NCI-H345 (cell line): ENCODE measurements at regions not wholly inside any gene's neighbourhood (a gene's known extent, or its start where the extent isn't known, plus 50 kb on each side); places are given as distances from the start of the nearest gene placed in this dataset.
"Not testable (repeated sequence)": the region's sequence is repeated elsewhere in the genome, so short reads cannot be mapped to it uniquely, and the experiment has no call there.

Source experiments
- DNase-seq: peaks from one replicate; lab custom pipeline; 2025; lab: John Stamatoyannopoulos, UW

DNA sequence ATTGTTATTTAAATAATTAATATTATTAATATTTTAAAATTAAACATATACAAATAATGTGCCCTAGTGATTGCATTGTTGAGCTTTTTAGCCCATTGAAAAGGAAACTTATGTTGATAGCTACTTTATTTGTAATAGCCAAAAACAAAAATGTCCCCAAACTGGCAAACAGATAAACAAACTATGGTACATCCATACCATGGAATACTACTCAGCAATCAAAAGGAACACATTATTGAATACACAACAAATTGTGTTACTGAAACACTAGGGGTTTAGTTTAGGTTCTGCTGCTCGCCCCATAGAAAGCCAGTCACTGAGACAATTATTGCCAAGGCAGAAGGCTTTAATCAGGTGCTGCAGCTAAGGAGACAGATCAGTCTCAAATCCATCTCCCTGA lies 239.7 kb upstream of the KITLG start:
- DNase-seq = no peak

DNA sequence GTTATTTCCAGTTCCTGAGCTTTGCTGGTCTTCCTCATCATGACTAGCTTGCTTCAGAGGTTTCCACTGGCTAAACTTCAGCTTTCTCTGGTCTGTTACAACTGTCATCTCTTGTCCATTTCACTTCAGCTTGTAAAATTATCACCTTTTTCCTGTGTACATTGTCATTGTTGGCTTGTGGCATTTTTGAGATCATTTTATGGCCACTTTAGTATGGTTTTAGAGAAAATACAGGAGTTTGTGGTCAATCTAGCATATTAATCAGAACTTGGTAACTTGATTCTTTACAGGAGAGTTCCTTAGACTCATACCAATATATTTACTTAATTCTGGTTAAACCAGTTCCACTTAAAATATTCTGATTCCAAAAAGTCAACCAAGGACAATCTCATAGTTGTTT lies 235.9 kb upstream of the KITLG start:
- no peak for DNase-seq

DNA sequence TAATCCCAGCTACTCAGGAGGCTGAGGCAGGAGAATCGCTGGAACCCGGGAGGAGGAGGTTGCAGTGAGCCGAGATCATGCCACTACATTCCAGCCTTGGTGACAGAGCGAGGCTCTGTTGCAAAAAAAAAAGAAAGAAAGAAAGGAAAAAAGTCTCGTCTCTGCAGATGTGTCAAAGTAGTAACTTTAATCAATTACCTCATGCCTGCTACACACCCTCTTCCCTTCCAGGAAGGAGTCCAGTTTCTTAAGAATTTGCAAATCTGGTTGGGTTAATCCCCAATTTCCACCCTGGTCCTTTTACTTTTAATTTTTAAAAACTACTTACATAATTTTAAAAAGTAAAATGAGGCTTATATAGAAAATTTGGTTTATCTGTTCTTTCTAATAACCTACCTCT lies 234.5 kb upstream of the KITLG start:
- DNase-seq = no peak

GRCh38 chr12:88812610-88813009 lies 232.3 kb upstream of the KITLG start:
- no peak for DNase-seq

DNA sequence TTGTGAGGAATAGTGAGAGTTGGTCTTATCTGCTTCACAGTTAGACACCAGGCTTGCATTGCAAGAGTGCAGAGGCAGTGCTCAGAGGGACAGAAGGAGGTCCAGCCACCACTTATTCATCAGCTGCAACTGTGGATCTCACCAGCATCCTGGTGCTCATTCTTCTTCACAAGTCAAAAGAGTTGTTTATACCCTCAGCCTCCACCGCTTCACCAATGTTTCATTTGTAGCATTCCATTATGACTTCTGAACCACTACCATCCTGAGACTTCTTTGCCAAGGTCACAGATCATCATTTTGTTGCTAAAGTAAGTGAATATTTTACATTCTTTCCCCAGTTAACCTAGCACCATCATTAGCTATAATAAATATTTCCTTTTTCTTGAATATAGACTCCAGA lies 230.5 kb upstream of the KITLG start:
- DNase-seq = no peak

DNA sequence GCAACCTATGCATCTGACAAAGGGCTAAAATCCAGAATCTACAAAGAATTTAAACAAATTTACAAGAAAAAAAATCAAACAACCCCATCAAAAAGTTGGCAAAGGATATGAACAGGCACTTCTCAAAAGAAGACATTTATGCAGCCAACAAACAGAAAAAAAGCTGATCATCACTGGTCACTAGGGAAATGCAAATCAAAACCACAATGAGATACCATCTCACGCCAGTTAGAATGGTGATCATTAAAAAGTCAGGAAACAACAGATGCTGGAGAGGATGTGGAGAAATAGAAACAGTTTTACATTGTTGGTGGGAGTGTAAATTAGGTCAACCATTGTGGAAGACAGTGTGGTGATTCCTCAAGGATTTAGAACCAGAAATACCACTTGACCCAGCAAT lies 229.6 kb upstream of the KITLG start:
- DNase-seq = not testable (repeated sequence)

GRCh38 chr12:88805692-88806091 lies 225.4 kb upstream of the KITLG start:
- no peak for DNase-seq

GRCh38 chr12:88805286-88805685 lies 225.0 kb upstream of the KITLG start:
- DNase-seq = no peak

DNA sequence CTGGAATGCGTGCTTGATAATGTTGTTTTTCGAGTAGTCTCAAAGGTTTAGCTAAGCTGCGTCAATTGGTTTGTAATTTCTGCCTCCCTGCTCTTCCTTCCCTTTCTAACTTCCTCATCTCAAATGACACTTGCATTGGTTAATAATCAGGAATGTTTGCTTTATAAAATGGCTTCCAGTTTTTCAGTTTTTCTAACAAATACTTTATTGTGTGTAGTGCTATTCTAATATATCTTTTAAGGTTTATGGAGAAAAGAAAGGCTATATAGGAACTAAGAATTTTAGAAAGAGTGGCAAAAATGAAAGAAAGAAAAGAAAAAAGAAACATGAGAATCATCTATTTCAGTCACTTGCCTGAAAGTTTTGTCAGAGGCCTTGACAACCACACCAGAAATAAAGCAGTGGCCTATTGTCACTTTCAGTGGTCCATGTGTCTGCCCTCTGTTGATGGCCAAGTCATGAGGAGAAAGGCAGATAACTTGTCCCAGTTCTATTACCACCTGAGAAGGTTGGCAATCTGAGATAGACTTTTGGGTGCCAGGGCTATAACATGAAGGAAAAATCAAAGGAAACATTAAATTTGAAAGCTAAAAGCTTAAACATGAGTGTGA lies 221.9 kb upstream of the KITLG start:
- DNase-seq = no peak

DNA sequence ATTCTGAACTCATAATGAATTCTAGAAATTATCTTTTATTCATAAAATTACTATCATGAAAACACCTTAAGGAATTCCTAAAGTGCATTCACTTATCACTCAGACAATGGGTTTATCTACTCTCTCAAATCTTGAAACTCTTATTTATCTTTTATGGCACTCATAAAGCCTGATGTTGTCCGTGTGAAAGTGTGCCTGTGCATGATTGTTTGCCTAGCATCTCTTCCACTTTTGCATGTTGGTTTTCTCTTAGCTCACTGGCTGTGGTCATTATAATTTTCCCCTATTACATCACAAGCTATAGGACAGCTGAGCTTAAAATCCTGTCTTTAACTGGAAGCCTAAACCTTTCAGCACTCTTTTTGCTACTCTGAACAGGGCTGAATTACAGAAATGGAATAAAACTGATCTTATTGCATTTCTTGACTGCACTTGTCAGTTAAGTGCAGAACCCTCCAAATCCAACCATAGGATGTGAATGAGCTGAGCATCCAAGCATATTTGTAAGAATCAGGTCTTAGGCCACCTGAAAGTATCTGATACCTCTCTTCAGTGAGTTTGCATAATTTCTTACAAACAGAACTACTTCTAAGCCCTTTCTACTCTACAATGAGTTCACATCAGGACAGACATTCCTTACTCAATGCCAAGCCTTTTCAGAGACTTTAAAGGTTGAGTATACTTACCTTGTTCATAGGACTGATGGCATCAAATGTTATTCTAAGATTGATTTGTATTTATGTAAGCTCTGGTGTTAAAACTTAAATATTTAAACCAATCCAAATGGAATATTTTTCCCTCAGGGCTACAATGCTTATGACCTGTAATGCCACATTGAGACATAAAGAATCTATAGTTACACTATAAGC lies 221.2 kb upstream of the KITLG start:
- no peak for DNase-seq

- DNase-seq = no peak
Measured at GRCh38 chr12:88793096-88793495, 212.8 kb upstream of the KITLG start.

- no peak for DNase-seq
Measured at GRCh38 chr12:88790231-88790630, 210.0 kb upstream of the KITLG start.

DNA sequence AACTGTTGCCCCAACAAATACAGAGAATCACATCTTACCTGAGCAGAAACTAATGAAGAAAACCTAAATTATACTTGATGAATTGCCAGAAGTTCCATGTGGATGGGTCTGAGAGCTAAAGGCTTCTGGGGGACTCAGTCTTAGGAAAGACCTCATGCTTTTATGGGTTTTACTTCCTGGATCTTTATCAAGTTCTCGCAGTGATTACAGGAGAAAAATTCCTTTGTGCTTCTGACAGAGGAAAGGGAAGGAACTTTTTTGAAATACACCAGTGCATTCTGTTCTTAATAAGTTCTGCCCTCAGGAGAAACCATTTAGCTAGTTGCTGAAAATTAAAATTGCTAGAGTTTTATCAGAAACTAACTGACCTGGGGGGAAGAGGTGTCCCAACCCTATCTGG lies 203.9 kb upstream of the KITLG start:
- no peak for DNase-seq

DNA sequence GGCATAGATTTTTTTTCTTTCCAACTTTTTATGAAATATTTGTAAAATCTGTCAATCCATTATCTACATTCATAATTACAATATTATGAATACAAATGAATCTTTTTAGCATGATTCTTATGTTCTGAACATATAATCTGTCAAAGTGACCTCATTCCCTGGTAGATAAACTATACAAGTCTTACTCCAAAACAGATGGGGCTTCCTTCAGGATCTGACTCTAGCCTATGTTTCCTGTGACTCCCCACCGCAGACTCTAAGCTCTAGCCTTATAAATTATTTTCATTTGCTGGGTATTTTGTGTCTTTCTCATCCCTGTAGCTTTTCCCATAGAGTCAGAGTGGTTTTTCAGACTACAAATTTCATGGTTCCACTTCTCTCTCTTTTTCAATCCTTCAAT lies 202.1 kb upstream of the KITLG start:
- DNase-seq = no peak

- DNase-seq = no peak
Measured at GRCh38 chr12:88781909-88782308, 201.6 kb upstream of the KITLG start.

DNA sequence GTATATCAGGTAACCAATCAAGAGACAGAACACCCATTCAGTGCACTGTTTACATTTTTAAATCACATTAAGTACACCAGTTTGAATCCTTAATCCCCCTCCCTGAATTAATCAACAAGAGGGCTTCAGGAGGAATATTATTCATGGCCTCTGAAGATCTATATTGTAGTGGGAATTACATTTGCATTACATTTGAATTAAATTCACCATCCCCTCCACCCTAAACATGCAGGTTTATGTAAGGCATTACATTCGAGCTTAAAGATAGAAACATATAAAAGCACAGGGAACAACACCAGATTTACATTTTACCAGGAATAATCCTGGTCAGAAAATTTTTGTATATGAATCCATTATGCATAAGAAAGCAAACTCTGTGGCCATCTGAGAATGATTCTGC lies 197.8 kb upstream of the KITLG start:
- no peak for DNase-seq

DNA sequence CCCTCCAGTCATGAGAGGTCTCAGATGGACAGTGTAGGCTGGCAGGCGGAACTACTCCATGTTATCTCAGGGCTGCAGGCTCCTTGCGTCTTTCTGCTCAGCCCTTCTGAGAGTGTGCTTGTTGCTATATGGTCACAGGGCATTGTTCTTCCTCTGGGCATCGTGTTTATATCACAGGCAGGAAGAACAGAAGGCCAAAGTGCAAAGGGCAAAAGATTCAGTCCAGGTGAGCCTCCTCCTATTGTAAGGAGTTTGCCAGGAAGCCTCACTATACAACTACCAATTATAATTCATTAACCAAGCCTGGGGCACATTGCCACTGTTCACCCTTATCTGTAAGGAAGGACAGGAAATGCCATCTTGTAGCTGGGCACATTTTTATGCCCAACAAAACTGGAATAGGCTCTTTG lies 195.5 kb upstream of the KITLG start:
- DNase-seq = no peak

DNA sequence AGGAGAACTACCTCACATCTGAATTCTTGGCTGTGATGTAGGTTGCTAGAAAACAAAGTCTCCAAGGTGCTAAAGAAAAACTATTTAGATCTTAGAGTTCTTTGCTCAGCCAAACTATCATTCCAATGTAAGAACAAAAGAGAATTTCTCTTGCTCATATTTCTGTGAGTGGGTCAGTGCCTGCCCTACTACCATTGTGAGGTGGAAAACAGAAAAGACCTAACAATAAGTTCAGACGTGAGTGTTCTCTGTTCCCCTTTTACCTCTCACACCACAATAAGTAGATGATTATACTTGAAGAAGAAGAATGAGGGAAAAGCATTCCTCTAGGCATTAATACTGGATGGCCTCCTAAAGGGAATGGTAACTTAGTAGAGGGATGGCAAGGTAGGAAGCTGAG lies 187.4 kb upstream of the KITLG start:
- no peak for DNase-seq

DNA sequence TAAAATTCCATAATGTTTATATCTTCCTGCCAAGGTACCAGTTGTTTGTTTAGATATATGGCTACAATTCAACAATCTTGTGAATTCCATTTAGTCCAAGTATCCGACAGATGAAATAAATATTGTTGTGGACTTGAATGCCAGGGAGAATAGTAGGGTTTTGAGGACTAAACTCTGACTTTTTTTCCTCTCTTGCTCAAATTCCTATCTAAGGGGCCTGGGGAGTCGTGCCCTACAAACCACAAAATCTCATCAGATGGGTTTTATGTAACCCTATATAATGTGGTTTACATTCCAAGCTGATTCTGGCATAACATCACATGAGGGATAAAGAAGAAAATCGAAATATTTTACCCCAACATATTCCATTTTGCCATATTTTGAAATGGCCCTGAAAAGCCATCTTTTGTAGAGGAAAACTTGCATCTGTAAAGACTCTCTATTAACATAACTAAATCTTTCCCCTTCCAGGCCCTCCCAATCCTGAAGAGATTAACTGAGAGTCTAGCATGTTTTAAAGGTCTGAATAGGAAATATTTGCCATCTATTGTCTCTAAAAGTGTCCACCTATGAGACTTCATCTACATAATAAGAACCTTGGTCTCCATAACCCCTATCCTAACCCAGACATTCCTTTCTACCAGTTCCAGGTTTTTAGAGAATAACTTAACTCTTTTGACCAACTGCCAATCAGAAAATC lies 184.7 kb upstream of the KITLG start:
- DNase-seq = no peak

DNA sequence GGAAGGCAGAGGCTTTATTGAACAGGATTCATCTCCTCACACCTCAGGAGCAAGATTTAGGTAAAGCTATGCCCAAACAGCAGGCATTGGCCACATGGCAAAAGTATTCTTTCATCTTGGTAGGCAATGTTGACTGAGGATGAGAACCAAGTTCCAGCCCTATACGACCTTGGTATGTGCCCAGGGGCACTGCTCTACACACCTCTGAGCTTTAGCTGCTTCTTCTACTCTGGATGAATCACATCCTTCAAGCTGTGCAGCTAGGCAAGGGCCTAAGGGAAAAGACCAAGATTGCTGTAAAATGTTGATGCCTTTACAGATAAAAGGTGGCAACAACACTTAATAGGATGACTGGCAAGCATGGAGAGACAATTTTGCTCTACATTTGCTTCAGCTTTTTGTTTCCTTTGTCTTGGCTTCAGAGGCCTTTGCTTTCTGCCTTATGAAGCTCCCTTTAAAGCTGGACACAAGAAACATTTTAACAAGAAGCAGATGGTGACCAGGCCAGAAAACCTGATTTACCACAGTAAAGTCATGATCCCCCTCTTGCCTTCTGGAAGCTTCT lies 183.3 kb upstream of the KITLG start:
- no peak for DNase-seq

GRCh38 chr12:88758176-88758575 lies 177.9 kb upstream of the KITLG start:
- DNase-seq = no peak

GRCh38 chr12:88756917-88757316 lies 176.6 kb upstream of the KITLG start:
- no peak for DNase-seq

DNA sequence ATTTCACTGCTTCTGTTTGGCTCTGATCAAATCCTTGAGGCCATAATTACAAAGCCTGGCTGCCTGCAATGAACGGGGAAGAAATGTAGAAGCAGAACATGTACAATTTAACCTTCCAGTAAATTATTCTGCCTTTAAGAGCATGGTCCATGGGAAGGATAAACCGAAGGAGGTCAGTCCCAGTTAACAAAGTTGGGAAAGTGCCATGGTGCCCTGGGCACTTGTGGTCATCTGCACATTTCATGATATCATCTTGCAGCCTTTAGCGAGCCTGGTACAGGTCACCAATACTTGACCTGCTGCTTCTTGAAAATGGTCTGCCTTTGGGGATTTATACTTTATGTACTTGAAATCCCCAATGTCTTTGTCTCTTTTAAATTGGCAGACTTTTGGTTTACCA lies 175.9 kb upstream of the KITLG start:
- no peak for DNase-seq
